IMR-90 (cell line): ENCODE measurements at regions not wholly inside any gene's neighbourhood (a gene's known extent, or its start where the extent isn't known, plus 50 kb on each side); places are given as distances from the start of the nearest gene placed in this dataset.

Experiments used
- ATAC-seq: fragments of 200-7000 bp; cut with Tn5 transposase; 2 replicates; pipeline ENCODE4 v1.9.1; 2020; ENCODE audit warnings: low read depth, mild to moderate bottlenecking, moderate library complexity
- BruUV-seq: library from RNA; stranded (reverse); fragments of 400-500 nt; replicated peaks from 2 replicates; lab custom pipeline; 2021; lab: Mats Ljungman, UMichigan
- CTCF ChIA-PET: fragments of 300-600 bp; formaldehyde crosslinking; extraction: SDS; loops from one replicate; lab custom pipeline; 2021; ENCODE audit warnings: antibody characterized with exemption; lab: Yijun Ruan, JAX
- POLR2A ChIA-PET: fragments of 300-600 bp; sonication (Branson Sonifier 250); formaldehyde crosslinking; loops from one replicate; lab custom pipeline; 2022; ENCODE audit warnings: antibody characterized with exemption; ENCODE audit not compliant: unreplicated experiment; lab: Charles Lee
- DNase-seq: peaks from one replicate; pipeline ENCODE4 v3.0.0; 2013
- H2AFZ ChIP-seq: replicated peaks from 2 replicates; pipeline ENCODE3; 2013; ENCODE audit warnings: low read length, mild to moderate bottlenecking; ENCODE audit not compliant: poor library complexity
- H2AK5ac ChIP-seq: 2 replicates; pipeline ENCODE4 v1.6.1; 2013; ENCODE audit warnings: low read depth, low read length, inconsistent platforms
- H2AK9ac ChIP-seq: replicated peaks from 2 replicates; pipeline ENCODE3; 2013; ENCODE audit warnings: mild to moderate bottlenecking, low read depth, low read length, moderate library complexity; ENCODE audit not compliant: poor library complexity
- H2BK120ac ChIP-seq: 2 replicates; pipeline ENCODE4 v1.6.1; 2013; ENCODE audit warnings: low read depth, low read length, inconsistent platforms
- H2BK15ac ChIP-seq: 3 replicates; pipeline ENCODE4 v1.6.1; 2013; ENCODE audit warnings: low read depth, low read length, inconsistent platforms
- H2BK20ac ChIP-seq: 2 replicates; pipeline ENCODE4 v1.6.1; 2013; ENCODE audit warnings: low read depth, mild to moderate bottlenecking, inconsistent platforms, low read length, moderate library complexity
- H2BK5ac ChIP-seq: 2 replicates; pipeline ENCODE4 v1.6.1; 2013; ENCODE audit warnings: mild to moderate bottlenecking, low read depth, low read length, inconsistent platforms; ENCODE audit not compliant: poor library complexity, severe bottlenecking
- H3K14ac ChIP-seq: replicated peaks from 2 replicates; pipeline ENCODE4 v1.6.1; 2013; ENCODE audit warnings: low read depth, low read length, inconsistent platforms
- H3K18ac ChIP-seq: 2 replicates; pipeline ENCODE4 v1.6.1; 2013; ENCODE audit warnings: low read depth, low read length, control low read depth
- H3K23ac ChIP-seq: 2 replicates; pipeline ENCODE4 v1.6.1; 2013; ENCODE audit warnings: low read depth, low read length, inconsistent platforms
- H3K27ac ChIP-seq: 2 replicates; pipeline ENCODE4 v1.5.1; 2013; ENCODE audit warnings: mild to moderate bottlenecking, control low read depth, low read length; ENCODE audit not compliant: insufficient read depth
- H3K27me3 ChIP-seq: 2 replicates; pipeline ENCODE4 v1.6.1; 2013; ENCODE audit warnings: low read length; ENCODE audit not compliant: control insufficient read depth, insufficient read depth
- H3K36me3 ChIP-seq: 2 replicates; pipeline ENCODE4 v1.6.1; 2013; ENCODE audit warnings: low read length, mixed read lengths; ENCODE audit not compliant: control insufficient read depth, insufficient read depth
- H3K4ac ChIP-seq: 2 replicates; pipeline ENCODE4 v1.6.1; 2013; ENCODE audit warnings: low read depth, low read length, inconsistent platforms
- H3K4me1 ChIP-seq: 2 replicates; pipeline ENCODE4 v1.6.1; 2013; ENCODE audit warnings: low read length, mixed read lengths; ENCODE audit not compliant: control insufficient read depth, insufficient read depth
- H3K4me2 ChIP-seq: 2 replicates; pipeline ENCODE4 v1.6.1; 2013; ENCODE audit warnings: low read depth, mild to moderate bottlenecking, control low read depth, low read length, moderate library complexity
- H3K4me3 ChIP-seq: 2 replicates; pipeline ENCODE4 v1.5.1; 2013; ENCODE audit warnings: low read depth, mild to moderate bottlenecking, control low read depth, low read length, moderate library complexity; ENCODE audit not compliant: insufficient read depth
- H3K56ac ChIP-seq: 2 replicates; pipeline ENCODE4 v1.6.1; 2013; ENCODE audit warnings: low read length, inconsistent platforms; ENCODE audit not compliant: insufficient read depth; ENCODE audit errors: extremely low read depth
- H3K79me1 ChIP-seq, 2 experiments: 2 replicates each; pipeline ENCODE4 v1.6.1; 2013; ENCODE audit warnings: low read length in 2 of 2, inconsistent platforms in 1 of 2, low read depth in 1 of 2
- H3K9ac ChIP-seq: 2 replicates; pipeline ENCODE4 v1.6.1; 2013; ENCODE audit warnings: low read depth, low read length, control low read depth
- H3K9me1 ChIP-seq: 2 replicates; pipeline ENCODE4 v1.6.1; 2013; ENCODE audit warnings: low read length, inconsistent platforms; ENCODE audit not compliant: insufficient read depth
- H3K9me3 ChIP-seq: 2 replicates; pipeline ENCODE4 v1.6.1; 2013; ENCODE audit warnings: low read length; ENCODE audit not compliant: control insufficient read depth, insufficient read depth
- H4K20me1 ChIP-seq: 2 replicates; pipeline ENCODE4 v1.6.1; 2013; ENCODE audit warnings: low read length, inconsistent platforms; ENCODE audit not compliant: insufficient read depth
- H4K5ac ChIP-seq: 2 replicates; pipeline ENCODE4 v1.6.1; 2013; ENCODE audit warnings: mild to moderate bottlenecking, low read depth, low read length, control low read depth
- H4K8ac ChIP-seq, 2 experiments: 2 replicates each; pipeline ENCODE4 v1.6.1; 2013; ENCODE audit warnings: low read depth in 2 of 2, low read length in 2 of 2, control low read depth in 1 of 2, inconsistent platforms in 1 of 2
- H4K91ac ChIP-seq: 2 replicates; pipeline ENCODE4 v1.6.1; 2013; ENCODE audit warnings: low read depth, low read length, inconsistent platforms; ENCODE audit not compliant: insufficient read depth
- CHD1 ChIP-seq: IDR thresholded peaks from 2 replicates; pipeline ENCODE4 v1.6.1; 2012; ENCODE audit warnings: low read depth, low read length, improper control_type of control experiment
- ELK1 ChIP-seq: fragments of 150-350 bp; IDR thresholded peaks from 2 replicates; pipeline ENCODE4 v1.6.1; 2016; ENCODE audit warnings: low read depth, mild to moderate bottlenecking, low read length, moderate library complexity, borderline replicate concordance
- MXI1 ChIP-seq: IDR thresholded peaks from 2 replicates; pipeline ENCODE4 v1.6.1; 2012; ENCODE audit warnings: low read depth, mild to moderate bottlenecking, low read length, moderate library complexity, borderline replicate concordance
- POLR2A ChIP-seq: IDR thresholded peaks from 2 replicates; pipeline ENCODE4 v1.6.1; 2012; ENCODE audit warnings: mild to moderate bottlenecking, low read depth, low read length
- SMC3 ChIP-seq: fragments of 150-350 bp; IDR thresholded peaks from 2 replicates; pipeline ENCODE4 v1.6.1; 2016; ENCODE audit warnings: low read depth, mild to moderate bottlenecking, antibody characterized with exemption, low read length, moderate library complexity
- USF2 ChIP-seq: fragments of 150-350 bp; IDR thresholded peaks from 2 replicates; pipeline ENCODE4 v1.6.1; 2017; ENCODE audit warnings: mild to moderate bottlenecking, antibody characterized with exemption, low read length, low read depth
- WGBS, 2 experiments: methylation state at CpG; one replicate each; pipeline versions ENCODE4 v1.1.5 to v1.1.7; 2013; ENCODE audit warnings: missing lambda C conversion rate in 2 of 2; ENCODE audit not compliant: insufficient read length in 1 of 2; ENCODE audit errors: extremely low coverage in 2 of 2; 5-methylcytosine and 5-hydroxymethylcytosine counted together
- dilution Hi-C: fragments of 300-500 bp; cut with HindIII; formaldehyde crosslinking; loops from one replicate; pipeline ENCODE4 v1.14.3; 2018; ENCODE audit warnings: low sequenced_read_pairs; ENCODE audit not compliant: unreplicated experiment
- in situ Hi-C: fragments of 300-500 bp; cut with MboI; formaldehyde crosslinking; loops from 3 replicates; pipeline ENCODE4 v1.14.3; 2019; ENCODE audit warnings: low sequenced_read_pairs, inconsistent platforms, mixed read lengths
- intact Hi-C: fragments of 100-400 bp; cut with micrococcal nuclease; formaldehyde crosslinking; loops from 2 replicates; pipeline ENCODE4 v1.10.0; 2022

GRCh38 chr1:67599085-67599484 lies 85.9 kb upstream of the GADD45A start:
- TF ChIP-seq POLR2A (no peak), SMC3 (no peak), CHD1 (no peak), USF2 (no peak), MXI1 (no peak), ELK1 (no peak)
- H2BK20ac ChIP-seq = no peak overlapping the region
- H2AFZ ChIP-seq = no peak overlapping the region
- H3K4me1 ChIP-seq = no peaks in the 10 kb centered on the region
- H3K79me1 ChIP-seq = no peaks in the 10 kb centered on the region
- no peaks in the 10 kb centered on the region for H3K36me3 ChIP-seq
- intact Hi-C loops = no loop called here
- H3K27ac ChIP-seq = no peak overlapping the region
- BruUV-seq = no TSS peak
- H3K9ac ChIP-seq = no peak overlapping the region
- no peak overlapping the region for H2BK120ac ChIP-seq
- no peak overlapping the region for H3K14ac ChIP-seq
- no peak overlapping the region for H2BK15ac ChIP-seq
- no peak overlapping the region for H3K4ac ChIP-seq
- H4K8ac ChIP-seq = no peak overlapping the region
- H3K23ac ChIP-seq = no peak overlapping the region
- H4K20me1 ChIP-seq = no peaks in the 10 kb centered on the region
- DNase-seq = no peak
- H3K4me2 ChIP-seq = no peak overlapping the region
- H4K5ac ChIP-seq = no peak overlapping the region
- H3K9me1 ChIP-seq = no peaks in the 10 kb centered on the region
- no peaks in the 10 kb centered on the region for H3K9me3 ChIP-seq
- POLR2A ChIA-PET = no interaction called here
- H3K56ac ChIP-seq = no peak overlapping the region
- WGBS, 2 experiments = no CpG with 5 or more reads among the region's 1 CpG
- in situ Hi-C loops = no loop called here
- no peak overlapping the region for H2BK5ac ChIP-seq
- CTCF ChIA-PET = interaction anchor here (0.7 kb wide), 1 partner anchor 9 kb away, joined by 3 read pairs; no protein-coding TSS in a partner anchor
- no peak overlapping the region for H3K18ac ChIP-seq
- no peak overlapping the region for H2AK5ac ChIP-seq
- ATAC-seq = peak; percentile 66
- peaks cover 2% of the 10 kb centered on the region; the same call in 1 of the 2 replicates for H3K27me3 ChIP-seq
- dilution Hi-C loops = no loop called here
- H2AK9ac ChIP-seq = no peak overlapping the region
- H3K4me3 ChIP-seq = no peak overlapping the region
- H4K91ac ChIP-seq = no peak overlapping the region
